Astrocyte of the spinal cord (primary cell): ENCODE measurements at regions not wholly inside any gene's neighbourhood (a gene's known extent, or its start where the extent isn't known, plus 50 kb on each side); places are given as distances from the start of the nearest gene placed in this dataset.

Experiments used
- DNase-seq: peaks from one replicate; pipeline ENCODE4 v3.0.0; 2011; ENCODE audit warnings: low read depth, low spot score
- H3K4me3 ChIP-seq: 2 replicates; pipeline ENCODE4 v1.5.1; 2011; ENCODE audit warnings: low read depth, mild to moderate bottlenecking, low read length, moderate library complexity
- CTCF ChIP-seq: IDR thresholded peaks from 2 replicates; pipeline ENCODE4 v1.5.1; 2012; ENCODE audit warnings: low read depth, mild to moderate bottlenecking, low read length, inconsistent platforms
- in situ Hi-C: cut with HindIII; loops from 2 replicates; pipeline ENCODE4 v1.10.0; 2017; ENCODE audit warnings: low sequenced_read_pairs

GRCh38 chr13:109857803-109858202 lies 71.4 kb upstream of the IRS2 start:
- in situ Hi-C loops: no loop called here
- TF ChIP-seq CTCF: no peak
- no peak overlapping the region for H3K4me3 ChIP-seq
- DNase-seq: no peak

DNA sequence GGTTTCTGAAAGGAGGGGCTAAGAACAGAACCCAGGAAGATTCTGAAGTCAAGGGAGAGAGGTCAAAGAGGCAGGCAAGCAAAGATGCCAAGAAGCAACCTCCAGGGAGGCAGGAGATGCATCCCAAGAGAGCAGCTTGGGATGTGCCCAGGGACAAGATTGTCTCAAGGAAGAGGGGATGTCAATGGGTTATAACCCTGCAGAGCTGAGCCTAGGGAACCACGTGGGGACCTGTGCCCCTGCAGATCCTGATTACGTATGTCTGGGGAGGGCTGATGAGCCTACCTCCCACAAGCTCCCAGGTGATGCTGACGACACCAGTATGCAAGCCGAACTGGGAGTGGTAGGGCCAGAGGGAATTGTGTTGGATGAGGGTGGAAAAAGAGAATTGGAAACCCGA lies 70.9 kb upstream of the IRS2 start:
- no peak for TF ChIP-seq CTCF
- no peak overlapping the region for H3K4me3 ChIP-seq
- in situ Hi-C loops: no loop called here
- no peak for DNase-seq

DNA sequence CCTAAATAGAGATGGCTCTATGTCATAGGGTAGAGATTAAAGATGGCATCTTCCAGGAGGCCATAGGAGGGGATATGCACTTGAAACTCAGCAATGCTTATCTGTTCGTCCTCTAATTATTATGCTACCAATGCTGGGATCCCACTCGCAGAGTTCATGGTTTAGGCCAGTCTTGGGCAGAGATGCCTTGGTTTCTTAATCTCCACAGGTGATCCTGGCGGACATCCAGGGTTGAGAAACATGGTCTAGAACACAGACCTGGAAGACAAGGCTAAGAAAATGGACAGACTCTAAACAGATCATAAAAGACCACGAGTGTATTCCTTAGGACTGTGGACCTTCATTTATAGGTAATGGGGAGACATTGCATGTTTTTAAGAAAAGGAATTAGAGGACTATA lies 70.0 kb upstream of the IRS2 start:
- DNase-seq: no peak
- H3K4me3 ChIP-seq: no peak overlapping the region
- no peak for TF ChIP-seq CTCF
- in situ Hi-C loops: no loop called here

DNA sequence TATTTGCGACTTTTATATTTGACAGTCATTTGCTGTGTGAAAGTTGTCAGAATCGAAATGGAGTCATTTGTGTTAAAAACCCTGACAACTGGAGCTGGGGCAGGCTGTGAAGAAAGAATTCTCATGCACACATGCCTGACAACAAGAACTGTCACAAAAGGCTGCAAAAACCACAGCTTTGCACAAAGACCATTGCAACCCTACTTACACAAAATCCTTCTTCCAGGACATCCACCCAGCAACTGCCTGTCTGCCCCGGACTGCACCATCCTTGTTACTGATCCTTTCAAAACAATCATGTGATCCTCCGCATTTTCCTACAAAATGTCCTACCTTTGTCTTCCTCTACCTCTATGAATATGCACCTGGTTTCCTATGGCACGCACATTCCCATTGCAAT lies 66.8 kb upstream of the IRS2 start:
- no peak for DNase-seq
- in situ Hi-C loops: no loop called here
- TF ChIP-seq CTCF: no peak
- H3K4me3 ChIP-seq: no peak overlapping the region

DNA sequence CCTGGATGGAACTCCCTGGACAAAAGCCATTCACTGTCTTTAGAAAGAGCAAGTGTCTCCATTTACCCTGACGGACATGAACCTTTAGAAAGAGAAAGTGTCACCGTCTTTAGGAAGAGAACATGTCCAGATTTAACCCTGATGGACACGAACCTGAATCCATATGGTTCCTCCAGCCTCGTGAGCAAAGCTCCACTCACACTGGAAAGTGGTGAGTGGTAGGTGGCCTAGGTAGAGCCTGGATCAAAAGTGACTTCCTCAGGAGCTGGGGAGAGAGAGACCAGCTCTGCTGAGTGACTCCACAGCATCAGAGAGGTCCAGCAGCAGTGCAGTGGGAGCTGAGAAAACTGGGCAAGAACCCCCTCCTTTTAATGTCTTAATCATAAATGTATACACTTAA lies 59.8 kb upstream of the IRS2 start:
- no peak for DNase-seq
- in situ Hi-C loops: no loop called here
- H3K4me3 ChIP-seq: no peak overlapping the region
- TF ChIP-seq CTCF: no peak

DNA sequence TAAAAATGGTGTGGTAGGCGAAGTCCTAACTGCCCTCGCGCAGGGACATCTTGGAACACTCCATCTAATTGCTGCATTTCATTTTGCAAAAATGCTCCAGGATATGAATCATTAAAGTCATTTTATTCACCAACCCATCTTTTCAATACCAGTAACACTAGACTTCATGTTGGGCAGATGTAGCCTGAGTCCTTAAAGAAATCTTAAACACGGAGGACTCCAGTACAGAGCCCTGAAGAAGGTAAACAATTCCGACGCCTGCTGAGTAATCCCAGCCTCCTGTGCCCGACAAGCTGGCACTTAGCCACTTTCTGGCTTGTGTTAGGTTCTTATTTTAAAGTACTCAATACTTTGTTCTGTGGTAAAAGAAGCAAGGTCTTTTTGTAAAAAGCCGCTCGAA lies 58.0 kb upstream of the IRS2 start:
- in situ Hi-C loops: no loop called here
- DNase-seq: peak; percentile 55
- TF ChIP-seq CTCF: no peak
- H3K4me3 ChIP-seq: no peak overlapping the region

GRCh38 chr13:109843695-109844094 lies 57.3 kb upstream of the IRS2 start:
- in situ Hi-C loops: no loop called here
- DNase-seq: no peak
- TF ChIP-seq CTCF: no peak
- H3K4me3 ChIP-seq: no peak overlapping the region
